ENCODE measurements at regions not wholly inside any gene's neighbourhood (a gene's known extent, or its start where the extent isn't known, plus 50 kb on each side); places are given as distances from the start of the nearest gene placed in this dataset.

DNA sequence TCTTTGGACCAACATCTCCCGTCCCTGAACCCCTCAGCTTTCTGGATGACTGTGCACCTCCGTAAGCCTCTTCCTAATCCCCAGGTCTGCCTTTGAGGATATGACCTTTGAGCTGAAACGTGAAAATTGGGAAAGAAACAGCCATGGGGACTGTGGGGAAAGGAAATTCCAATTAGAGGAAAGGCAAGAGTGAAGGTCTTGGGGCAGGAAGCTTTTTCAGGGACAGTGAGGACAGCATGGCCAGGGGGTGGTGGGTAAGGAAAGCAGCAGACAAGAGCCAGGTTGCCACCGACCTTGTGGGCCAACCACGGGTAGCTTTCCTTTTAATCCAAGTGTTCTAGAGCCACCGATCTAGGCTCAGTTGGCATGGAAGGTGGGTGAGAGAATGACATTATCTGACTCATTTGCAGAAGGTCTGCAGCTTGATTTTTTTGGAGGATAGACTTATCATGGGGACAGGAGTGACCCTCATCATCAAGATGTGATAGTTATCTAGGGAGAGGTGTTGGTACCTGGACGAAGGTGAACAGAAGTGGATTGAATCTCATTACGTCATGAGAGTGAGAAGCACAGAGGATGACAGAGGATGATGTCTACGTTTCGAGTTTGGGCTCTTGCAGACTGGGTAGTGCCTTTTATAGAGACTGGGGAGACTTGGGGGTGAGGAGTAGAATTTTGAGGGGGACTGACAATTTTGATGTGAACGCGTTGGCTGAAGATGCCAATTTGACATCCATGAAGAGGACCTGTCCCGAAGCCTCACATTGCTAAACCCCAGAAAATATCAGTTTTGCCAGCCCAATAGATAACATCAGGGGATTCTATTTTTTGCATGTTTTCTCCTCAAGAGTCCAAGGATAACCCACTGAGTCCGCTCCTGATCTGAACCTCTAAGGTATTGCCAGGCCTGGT, 136.7 kb upstream of the PEG3 start:
- 1% methylated on average over 14 of the region's 14 CpGs for WGBS (ENCODE audit: insufficient coverage, low coverage, missing lambda C conversion rate)
- no peak overlapping the region for H3K9ac ChIP-seq (ENCODE audit: insufficient read depth in 1 of 2, low read depth in 2 of 2, low read length in 2 of 2)
- TF ChIP-seq POLR2AphosphoS5 (IDR thresholded peaks at IDR 0.05; ENCODE audit: control insufficient read depth, insufficient read depth, low read depth, low read length), result no peak
- no peak for TF ChIP-seq SMARCA5 (IDR thresholded peaks at IDR 0.05)
- TF ChIP-seq MXI1 (IDR thresholded peaks at IDR 0.05; ENCODE audit: low read depth, low read length), result no peak
- TF ChIP-seq CREB1 (IDR thresholded peaks at IDR 0.05), result no peak
- TF ChIP-seq CREB1 (CRISPR knock-in tag; IDR thresholded peaks at IDR 0.05), result no peak
- no peak for TF ChIP-seq GTF2A2 (tag; IDR thresholded peaks at IDR 0.05)
- no peak for TF ChIP-seq ZBTB26 (CRISPR knock-in tag; IDR thresholded peaks at IDR 0.05)
- no peak for TF ChIP-seq NUFIP1 (IDR thresholded peaks at IDR 0.05; ENCODE audit: partially characterized antibody)
- no peak for TF ChIP-seq TAF15 (IDR thresholded peaks at IDR 0.05; ENCODE audit: low read depth, low read length)
- no peak for TF ChIP-seq TGIF2 (CRISPR knock-in tag; IDR thresholded peaks at IDR 0.05)
- TF ChIP-seq EWSR1 (IDR thresholded peaks at IDR 0.05; ENCODE audit: borderline replicate concordance, low read depth, partially characterized antibody), result no peak
- TF ChIP-seq ZNF609 (CRISPR knock-in tag; IDR thresholded peaks at IDR 0.05; ENCODE audit: borderline replicate concordance), result no peak
- no peak for TF ChIP-seq ZNF76 (CRISPR knock-in tag; IDR thresholded peaks at IDR 0.05; ENCODE audit: borderline replicate concordance)
- no peak for TF ChIP-seq ZNF24 (IDR thresholded peaks at IDR 0.05)

More for the DNA sequence above, 136.7 kb upstream of the PEG3 start:
- no TSS peak for BruUV-seq (replicated peaks)
- H3K27me3 ChIP-seq (ENCODE audit: control insufficient read depth in 2 of 2, insufficient read depth in 2 of 2, low read length in 2 of 2), result no peaks in the 10 kb centered on the region
- H3K9me3 ChIP-seq (replicated peaks; ENCODE audit: control insufficient read depth, insufficient read depth, low read depth, low read length), result no peaks in the 10 kb centered on the region; the same call in 1 of the 2 replicates
- H4K20me1 ChIP-seq (replicated peaks; ENCODE audit: control insufficient read depth, insufficient read depth, low read length), result no peaks in the 10 kb centered on the region
- H3K36me3 ChIP-seq (ENCODE audit: control insufficient read depth, insufficient read depth, low read length), result no peaks in the 10 kb centered on the region
- ChIA-PET POLR2A (no interaction called here), CTCF (ENCODE audit: low intra/inter-chr PET ratio) (no interaction called here)
- H2AFZ ChIP-seq (ENCODE audit: low read depth, low read length), result no peak overlapping the region
- no peak overlapping the region for H3K4me2 ChIP-seq (ENCODE audit: insufficient read depth, low read length)
- DNase-seq (ENCODE audit: extremely low read depth in 1 of 4, low spot score in 3 of 4) (no peak), FAIRE-seq (no peak), ATAC-seq (no peak)
- in situ Hi-C loops (cut with MboI) (no loop called here), intact Hi-C loops (cut with micrococcal nuclease) (no loop called here)
- H3K79me2 ChIP-seq (ENCODE audit: control insufficient read depth, insufficient read depth, low read length), result no peaks in the 10 kb centered on the region
- H3K9me1 ChIP-seq (ENCODE audit: control insufficient read depth, insufficient read depth, low read length), result no peaks in the 10 kb centered on the region
- H3K4me3 ChIP-seq, result no peak overlapping the region
- H3K4me1 ChIP-seq (replicated peaks in 1 of 2; ENCODE audit: control insufficient read depth in 2 of 2, insufficient read depth in 2 of 2, low read length in 2 of 2), result no peaks in the 10 kb centered on the region
- H3K27ac ChIP-seq (ENCODE audit: extremely low read depth, low read depth, low read length), result no peak overlapping the region

Measured in K562 (cell line).